Effector memory CD4-positive, alpha-beta T cell (primary cell): ENCODE measurements at regions not wholly inside any gene's neighbourhood (a gene's known extent, or its start where the extent isn't known, plus 50 kb on each side); places are given as distances from the start of the nearest gene placed in this dataset.

Experiments
- DNase-seq, 3 donors: peaks; one replicate each; pipeline ENCODE4 v3.0.0-alpha.2; 2020
- H3K27ac ChIP-seq: 2 replicates; pipeline ENCODE4 v1.7.0; 2013; ENCODE audit warnings: mild to moderate bottlenecking, low read length, moderate library complexity; ENCODE audit not compliant: insufficient read depth, poor library complexity, severe bottlenecking
- H3K27me3 ChIP-seq: replicated peaks from 2 replicates; pipeline ENCODE4 v1.7.0; 2013; ENCODE audit warnings: mild to moderate bottlenecking, low read length; ENCODE audit not compliant: insufficient read depth, control insufficient read depth, poor library complexity, severe bottlenecking
- H3K36me3 ChIP-seq: 2 replicates; pipeline ENCODE4 v1.7.0; 2013; ENCODE audit warnings: mild to moderate bottlenecking, low read length, moderate library complexity; ENCODE audit not compliant: control insufficient read depth, insufficient read depth
- H3K4me1 ChIP-seq: 2 replicates; pipeline ENCODE4 v1.7.0; 2013; ENCODE audit warnings: low read length, mild to moderate bottlenecking; ENCODE audit not compliant: control insufficient read depth, insufficient read depth, poor library complexity, severe bottlenecking
- H3K4me3 ChIP-seq: 2 replicates; pipeline ENCODE4 v1.7.0; 2013; ENCODE audit warnings: low read length, low read depth, mild to moderate bottlenecking; ENCODE audit not compliant: insufficient read depth, poor library complexity, severe bottlenecking
- H3K9me3 ChIP-seq: 2 replicates; pipeline ENCODE4 v1.7.0; 2013; ENCODE audit warnings: mild to moderate bottlenecking, low read length, moderate library complexity; ENCODE audit not compliant: control insufficient read depth

DNA sequence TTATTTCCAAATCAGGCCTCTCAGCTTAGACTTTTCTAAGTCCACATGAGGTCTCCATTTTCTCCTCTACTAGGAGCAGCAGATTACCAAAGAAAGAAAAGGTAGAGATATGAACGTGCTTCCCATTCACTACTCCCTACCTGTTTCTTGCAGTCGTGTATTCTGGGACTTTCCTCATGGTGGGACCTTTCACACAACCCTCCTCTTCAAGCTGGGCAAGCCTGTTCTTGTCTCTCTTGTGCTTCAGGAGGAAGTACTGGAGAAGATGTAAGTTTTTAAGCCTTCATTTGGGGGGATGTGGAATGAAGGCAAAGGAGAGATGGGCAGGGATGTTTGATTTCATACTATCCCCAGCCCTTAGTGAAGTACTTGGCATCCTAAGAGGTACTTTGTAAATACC lies 128.8 kb upstream of the SESN3 start:
- Histone ChIP-seq H3K4me1 (no peaks in the 10 kb centered on the region), H3K4me3 (no peak overlapping the region), H3K36me3 (no peaks in the 10 kb centered on the region), H3K9me3 (no peaks in the 10 kb centered on the region), H3K27me3 (no peaks in the 10 kb centered on the region), H3K27ac (no peak overlapping the region)
- DNase-seq = no peak

DNA sequence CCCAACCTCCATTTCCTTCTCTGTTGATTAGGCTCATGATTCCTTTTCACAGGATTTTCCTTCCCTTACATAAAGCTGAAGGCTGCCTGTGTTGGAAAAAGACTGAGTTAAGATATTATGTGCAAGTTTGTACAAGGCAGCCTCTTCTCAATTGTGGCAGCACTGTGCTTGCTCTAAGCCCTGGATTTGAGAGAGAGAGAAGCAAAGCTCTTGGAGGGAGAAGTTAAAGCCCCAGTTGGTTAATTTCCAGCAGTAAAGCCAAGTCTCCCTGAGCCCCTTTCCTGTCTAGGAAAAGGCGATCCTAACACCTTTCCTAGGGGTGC lies 128.3 kb upstream of the SESN3 start:
- H3K9me3 ChIP-seq = no peaks in the 10 kb centered on the region
- H3K4me1 ChIP-seq = no peaks in the 10 kb centered on the region
- DNase-seq = no peak

DNA sequence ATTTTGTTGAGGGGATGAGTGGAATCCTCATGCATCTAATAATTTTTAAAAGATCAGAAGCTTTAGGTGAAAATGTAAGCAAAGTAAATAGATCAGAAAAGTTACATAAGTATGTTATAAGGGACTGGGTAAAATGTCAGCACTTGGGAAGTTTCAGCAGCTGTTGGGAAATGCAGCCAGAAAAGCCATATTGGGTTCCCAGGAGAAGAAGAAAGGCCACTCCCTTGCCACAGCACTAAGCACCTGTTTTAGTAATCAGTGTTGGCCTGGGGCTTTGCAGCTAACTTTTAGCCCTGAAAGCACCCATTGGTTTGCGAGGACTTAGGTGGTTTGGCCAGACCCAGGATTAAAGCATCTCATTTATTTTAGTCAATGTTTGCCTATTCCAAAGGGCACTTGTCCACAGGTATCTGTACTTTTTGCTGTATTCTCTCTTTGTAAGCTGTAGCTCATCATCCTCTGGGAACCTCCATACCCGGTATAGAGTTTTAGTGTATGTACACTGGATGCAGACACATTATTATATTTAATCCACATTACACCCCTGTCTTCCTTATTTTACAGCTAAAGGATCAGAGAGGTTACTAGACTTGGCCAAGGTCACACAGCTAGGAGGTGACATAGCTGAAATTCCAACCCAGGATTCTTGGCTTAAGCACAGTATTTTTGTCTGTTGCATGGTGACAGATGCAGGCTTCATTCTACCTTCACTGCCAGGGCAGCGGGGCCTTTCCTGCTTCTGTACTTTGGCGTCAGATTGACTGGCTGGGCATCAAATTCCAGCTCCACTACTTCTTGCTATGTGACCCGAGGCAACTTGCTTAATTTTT lies 127.7 kb upstream of the SESN3 start:
- H3K9me3 ChIP-seq = no peaks in the 10 kb centered on the region
- H3K27ac ChIP-seq = no peak overlapping the region
- H3K4me1 ChIP-seq = no peaks in the 10 kb centered on the region
- no peaks in the 10 kb centered on the region for H3K27me3 ChIP-seq
- no peak overlapping the region for H3K4me3 ChIP-seq
- DNase-seq = no peak
- no peaks in the 10 kb centered on the region for H3K36me3 ChIP-seq

More for the DNA sequence above, 128.3 kb upstream of the SESN3 start:
- Histone ChIP-seq H3K36me3 (no peaks in the 10 kb centered on the region), H3K4me3 (no peak overlapping the region), H3K27me3 (no peaks in the 10 kb centered on the region), H3K27ac (no peak overlapping the region)

DNA sequence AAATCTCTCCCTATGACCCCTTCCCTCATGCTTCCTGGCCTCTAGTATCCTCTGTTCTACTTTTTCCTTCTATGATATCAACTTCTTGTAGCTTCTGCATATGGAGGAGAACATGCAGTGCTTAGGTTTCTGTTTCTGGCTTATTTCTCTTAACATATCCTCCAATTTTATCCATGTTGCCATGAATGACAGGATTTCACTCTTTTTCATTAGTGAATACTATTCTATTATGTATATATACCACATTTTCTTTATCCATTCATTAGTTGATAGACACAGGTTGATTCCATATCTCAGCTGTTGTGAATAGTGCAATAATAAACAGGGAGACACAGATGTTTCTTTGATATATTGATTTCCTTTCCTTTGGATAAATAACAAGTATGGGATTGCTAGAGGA lies 123.3 kb upstream of the SESN3 start:
- Histone ChIP-seq H3K27me3 (no peaks in the 10 kb centered on the region), H3K36me3 (no peaks in the 10 kb centered on the region), H3K9me3 (no peaks in the 10 kb centered on the region), H3K4me3 (no peak overlapping the region), H3K4me1 (no peaks in the 10 kb centered on the region), H3K27ac (no peak overlapping the region)
- DNase-seq = no peak

DNA sequence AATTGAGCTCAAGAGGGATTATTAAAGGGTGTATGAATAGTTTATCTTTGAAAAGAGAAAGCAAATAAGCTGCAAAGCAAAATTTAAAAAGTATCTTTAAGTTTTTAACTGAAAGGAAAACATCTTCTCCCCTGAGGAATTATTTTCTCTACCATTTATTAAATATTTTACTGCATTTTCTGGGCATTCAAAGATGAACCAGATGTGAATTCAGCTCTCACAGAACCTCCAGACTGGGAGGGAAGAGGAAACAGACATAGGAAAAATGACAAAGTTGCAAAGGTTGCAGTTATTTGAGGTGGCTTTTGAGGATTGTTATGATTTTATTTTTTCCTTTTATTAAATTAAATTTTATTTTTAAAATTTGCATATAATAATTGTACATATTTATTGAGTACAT lies 122.7 kb upstream of the SESN3 start:
- Histone ChIP-seq H3K36me3 (no peaks in the 10 kb centered on the region), H3K27me3 (no peaks in the 10 kb centered on the region), H3K9me3 (no peaks in the 10 kb centered on the region), H3K4me3 (no peak overlapping the region), H3K4me1 (no peaks in the 10 kb centered on the region), H3K27ac (no peak overlapping the region)
- no peak for DNase-seq

DNA sequence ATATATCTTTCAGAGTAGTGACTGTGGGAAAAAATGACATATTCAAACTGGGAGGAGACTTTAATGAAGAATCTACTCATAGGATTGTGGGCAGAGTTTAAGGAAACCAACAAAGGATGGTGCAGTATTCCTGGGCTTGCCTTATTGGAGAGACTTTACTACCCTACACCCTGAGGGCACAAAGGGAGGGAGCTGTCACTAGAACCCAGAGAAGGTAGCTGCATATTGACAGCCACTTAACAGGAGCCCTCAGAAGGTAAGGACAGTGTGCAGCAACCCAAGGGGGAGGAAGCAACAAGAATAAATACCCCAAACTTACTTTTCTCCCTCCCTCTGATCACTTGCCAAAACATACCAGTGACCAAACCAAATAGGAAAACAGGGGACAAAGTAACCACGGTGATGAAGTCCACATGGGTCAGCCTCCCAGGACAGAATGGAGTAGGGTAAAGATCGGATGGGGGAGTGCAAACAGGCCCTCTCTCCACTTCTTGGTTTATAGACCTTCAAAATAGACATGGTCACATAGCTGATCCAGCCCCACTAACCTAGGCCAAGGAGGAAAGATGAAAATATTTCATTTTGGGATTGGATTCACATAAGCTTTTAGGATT lies 121.8 kb upstream of the SESN3 start:
- H3K27me3 ChIP-seq = no peaks in the 10 kb centered on the region
- no peak overlapping the region for H3K27ac ChIP-seq
- H3K9me3 ChIP-seq = no peaks in the 10 kb centered on the region
- H3K4me3 ChIP-seq = no peak overlapping the region
- H3K36me3 ChIP-seq = no peaks in the 10 kb centered on the region
- no peaks in the 10 kb centered on the region for H3K4me1 ChIP-seq
- no peak for DNase-seq

DNA sequence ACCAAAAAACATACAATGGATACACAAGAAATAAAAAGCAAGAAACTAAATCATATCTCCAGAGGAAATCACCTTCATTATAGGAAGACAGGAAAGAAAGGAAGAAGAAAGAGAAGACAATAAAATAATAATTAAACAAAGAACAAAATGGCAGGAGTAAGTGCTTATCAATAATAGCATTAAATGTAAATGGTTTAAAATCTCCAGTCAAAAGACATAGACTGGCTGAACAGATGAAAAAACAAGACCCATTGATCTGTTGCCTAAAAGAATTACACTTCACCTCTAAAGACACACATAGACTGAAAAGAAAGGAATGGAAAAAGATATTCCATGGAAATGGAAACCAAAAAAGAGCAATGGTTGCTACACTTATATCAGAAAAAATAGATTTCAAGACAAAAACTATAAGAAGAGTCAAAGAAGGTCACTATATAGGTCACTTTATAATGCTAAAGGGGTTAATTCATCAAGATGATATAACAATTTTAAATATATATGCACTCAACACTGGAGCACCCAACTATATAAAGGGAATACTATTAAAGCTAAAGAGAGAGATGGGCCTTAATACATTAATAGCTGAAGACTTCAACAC lies 118.4 kb upstream of the SESN3 start:
- Histone ChIP-seq H3K4me1 (no peaks in the 10 kb centered on the region), H3K36me3 (no peaks in the 10 kb centered on the region)

DNA sequence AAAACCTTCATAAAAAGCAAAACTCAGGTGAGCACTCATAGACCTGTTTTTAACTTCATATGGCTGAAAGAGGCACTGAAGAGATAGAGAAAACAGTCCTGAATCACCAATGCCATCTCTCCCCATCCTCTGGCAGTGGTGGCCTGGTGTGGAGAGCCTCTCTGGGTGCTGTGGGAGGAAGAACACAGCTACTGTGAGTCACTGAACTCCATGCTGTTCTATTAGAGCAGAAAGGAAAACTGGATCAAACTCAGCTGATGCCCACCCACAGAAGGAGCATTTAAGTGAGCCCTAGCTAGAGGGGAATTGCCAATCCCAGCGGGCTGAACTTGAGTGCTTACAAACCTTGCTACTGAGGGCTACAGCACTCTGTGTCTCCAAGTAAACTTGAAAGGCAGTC lies 115.3 kb upstream of the SESN3 start:
- no peak overlapping the region for H3K27ac ChIP-seq
- H3K27me3 ChIP-seq = no peaks in the 10 kb centered on the region
- no peak for DNase-seq
- no peaks in the 10 kb centered on the region for H3K9me3 ChIP-seq
- H3K4me1 ChIP-seq = no peaks in the 10 kb centered on the region
- H3K36me3 ChIP-seq = no peaks in the 10 kb centered on the region
- H3K4me3 ChIP-seq = no peak overlapping the region

More for the DNA sequence above, 118.4 kb upstream of the SESN3 start:
- Histone ChIP-seq H3K27me3 (no peaks in the 10 kb centered on the region), H3K4me3 (no peak overlapping the region), H3K27ac (no peak overlapping the region), H3K9me3 (no peaks in the 10 kb centered on the region)
- no peak for DNase-seq

DNA sequence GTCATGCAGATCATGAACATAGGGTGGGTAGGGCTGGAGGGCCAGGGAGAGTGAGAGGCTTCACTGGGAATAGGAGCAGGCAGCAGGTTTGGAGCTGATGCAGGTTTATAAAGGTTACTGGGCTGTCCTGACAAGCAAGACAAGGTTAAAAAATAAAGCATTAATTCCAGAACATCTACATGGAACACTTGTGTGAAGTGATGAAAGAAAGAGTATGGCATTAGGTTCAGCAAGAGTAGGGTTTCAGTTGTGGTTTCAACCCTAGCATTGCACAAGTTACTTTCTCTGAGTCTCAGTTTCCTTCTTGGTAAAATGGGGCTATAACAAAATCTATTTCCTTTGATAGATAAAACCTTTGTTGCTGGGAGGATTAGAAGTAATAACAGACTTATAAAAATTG lies 114.6 kb upstream of the SESN3 start:
- Histone ChIP-seq H3K36me3 (no peaks in the 10 kb centered on the region), H3K27me3 (no peaks in the 10 kb centered on the region), H3K9me3 (no peaks in the 10 kb centered on the region), H3K4me1 (no peaks in the 10 kb centered on the region), H3K27ac (no peak overlapping the region), H3K4me3 (no peak overlapping the region)
- DNase-seq = no peak

DNA sequence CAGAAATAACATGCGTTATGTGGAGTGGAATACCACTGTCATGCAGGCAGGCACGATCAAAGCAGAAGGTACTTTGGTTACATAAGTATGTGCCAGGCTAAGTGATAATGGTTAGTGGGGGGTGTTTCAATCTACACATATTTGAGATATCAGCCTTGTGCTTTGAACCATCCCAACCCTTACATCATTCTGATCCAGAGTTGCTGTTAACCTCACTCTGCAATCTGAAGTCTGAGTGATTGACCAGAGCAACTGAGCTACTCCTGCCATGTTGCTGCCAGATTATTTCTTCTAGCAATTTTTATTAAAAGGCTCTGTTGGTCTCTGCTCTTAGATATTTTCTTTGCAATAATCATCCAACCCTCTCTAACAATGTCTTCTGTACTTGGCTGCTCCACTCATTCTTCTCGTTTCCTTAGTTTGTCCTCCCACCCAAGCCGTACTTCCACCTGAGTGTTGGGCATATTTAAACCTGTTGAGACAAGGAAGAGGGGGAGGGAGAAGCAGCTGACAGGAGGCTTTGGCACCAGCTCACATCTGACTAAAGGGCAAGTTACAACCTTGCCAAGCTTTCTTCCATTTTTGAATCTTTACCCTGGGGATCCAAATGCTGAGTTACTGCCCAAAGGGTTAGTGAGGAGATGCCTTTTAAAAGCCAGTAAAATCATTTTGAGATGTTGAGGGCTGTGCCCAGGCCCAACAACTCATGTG lies 114.1 kb upstream of the SESN3 start:
- Histone ChIP-seq H3K4me3 (no peak overlapping the region), H3K36me3 (no peaks in the 10 kb centered on the region), H3K4me1 (no peaks in the 10 kb centered on the region), H3K9me3 (no peaks in the 10 kb centered on the region), H3K27ac (no peak overlapping the region), H3K27me3 (no peaks in the 10 kb centered on the region)
- DNase-seq = no peak
